GM12878 (cell line): ENCODE measurements at regions not wholly inside any gene's neighbourhood (a gene's known extent, or its start where the extent isn't known, plus 50 kb on each side); places are given as distances from the start of the nearest gene placed in this dataset.

ENCODE experiments used
- ATAC-seq: fragments of 200-7000 bp; cut with Tn5 transposase; 3 replicates; pipeline ENCODE4 v1.9.1; 2020; ENCODE audit warnings: mild to moderate bottlenecking, moderate library complexity
- BruUV-seq: library from RNA; stranded (reverse); fragments of 400-500 nt; replicated peaks from 2 replicates; lab custom pipeline; 2021; lab: Mats Ljungman, UMichigan
- CTCF ChIA-PET: fragments of 300-600 bp; sonication (Branson Sonifier 250); formaldehyde crosslinking; extraction: SDS; loops from one replicate; lab custom pipeline; 2021; ENCODE audit warnings: inconsistent platforms; lab: Yijun Ruan, JAX
- POLR2A ChIA-PET: fragments of 350-600 bp; formaldehyde crosslinking; extraction: SDS; loops from one replicate; lab custom pipeline; 2021; ENCODE audit warnings: inconsistent platforms; lab: Charles Lee
- RAD21 ChIA-PET: fragments of 300-600 bp; sonication (Branson Sonifier 250); formaldehyde crosslinking; loops from one replicate; lab custom pipeline; 2023; ENCODE audit warnings: antibody characterized with exemption; ENCODE audit not compliant: unreplicated experiment; lab: Charles Lee
- SMC1A ChIA-PET: fragments of 300-600 bp; sonication (Branson Sonifier 250); formaldehyde crosslinking; loops from one replicate; lab custom pipeline; 2023; ENCODE audit not compliant: unreplicated experiment, uncharacterized antibody; lab: Charles Lee
- DNase-seq: peaks from one replicate; pipeline ENCODE4 v3.0.0-alpha.2; 2011; ENCODE audit warnings: low read depth, low spot score
- FAIRE-seq: peaks from 3 replicates; lab custom pipeline; 2011; peaks lifted over from hg19 to GRCh38; lab: Jason Lieb, UNC
- H2AFZ ChIP-seq: 2 replicates; pipeline ENCODE4 v1.6.0; 2011; ENCODE audit warnings: low read depth, low read length, control low read depth; ENCODE audit not compliant: control insufficient read depth
- H3K27ac ChIP-seq: 2 replicates; pipeline ENCODE4 v1.5.1; 2011; ENCODE audit warnings: control low read depth; ENCODE audit not compliant: control insufficient read depth, insufficient read depth
- H3K27me3 ChIP-seq, 2 experiments: replicated peaks in 1 of 2; 2 replicates each; pipeline versions ENCODE4 v1.6.0 to v1.6.1; 2011; ENCODE audit warnings: low read length in 1 of 2; ENCODE audit not compliant: control insufficient read depth in 2 of 2, insufficient read depth in 2 of 2
- H3K36me3 ChIP-seq, 2 experiments: 2 replicates each; pipeline ENCODE4 v1.5.1; 2011; ENCODE audit warnings: low read length in 1 of 2; ENCODE audit not compliant: control insufficient read depth in 2 of 2, insufficient read depth in 2 of 2
- H3K4me1 ChIP-seq: 2 replicates; pipeline ENCODE4 v1.6.1; 2011; ENCODE audit warnings: mild to moderate bottlenecking, low read length, moderate library complexity, mixed read lengths; ENCODE audit not compliant: control insufficient read depth, insufficient read depth
- H3K4me2 ChIP-seq: 2 replicates; pipeline ENCODE4 v1.6.0; 2011; ENCODE audit warnings: control low read depth; ENCODE audit not compliant: control insufficient read depth, insufficient read depth
- H3K4me3 ChIP-seq: fragments of 200-600 bp; sonication (generic); 2 replicates; pipeline ENCODE4 v1.5.1; 2016
- H3K79me2 ChIP-seq: 2 replicates; pipeline ENCODE4 v1.6.0; 2011; ENCODE audit warnings: low read length; ENCODE audit not compliant: control insufficient read depth, insufficient read depth
- H3K9ac ChIP-seq: 2 replicates; pipeline ENCODE4 v1.8.0; 2011; ENCODE audit warnings: low read length, control low read depth, mixed read lengths; ENCODE audit not compliant: control insufficient read depth, insufficient read depth
- H3K9me3 ChIP-seq: replicated peaks from 3 replicates; pipeline ENCODE4 v1.5.1; 2011; ENCODE audit warnings: mild to moderate bottlenecking, low read length; ENCODE audit not compliant: control insufficient read depth, insufficient read depth
- H4K20me1 ChIP-seq: 2 replicates; pipeline ENCODE4 v1.6.0; 2011; ENCODE audit not compliant: control insufficient read depth, insufficient read depth
- ASH2L ChIP-seq: fragments of 300-600, 200-600 bp; sonication (generic); IDR thresholded peaks from 2 replicates; pipeline ENCODE4 v1.6.1; 2017; ENCODE audit warnings: low read depth, mild to moderate bottlenecking, borderline replicate concordance
- CBFB ChIP-seq: IDR thresholded peaks from 2 replicates; pipeline ENCODE4 v1.6.1; 2016; ENCODE audit warnings: antibody characterized with exemption, low read depth
- CBX3 ChIP-seq: fragments of 200-600 bp; sonication (generic); IDR thresholded peaks from 2 replicates; pipeline ENCODE4 v1.6.1; 2016; ENCODE audit warnings: low read depth, borderline replicate concordance
- DPF2 ChIP-seq: fragments of 450-650 bp; IDR thresholded peaks from 2 replicates; pipeline ENCODE4 v1.6.1; 2017; ENCODE audit warnings: mild to moderate bottlenecking
- HDGF ChIP-seq: fragments of 450-650 bp; IDR thresholded peaks from 2 replicates; pipeline ENCODE4 v1.6.1; 2016; ENCODE audit warnings: antibody characterized with exemption
- IRF5 ChIP-seq: fragments of 450-650 bp; IDR thresholded peaks from 2 replicates; pipeline ENCODE4 v1.6.1; 2017; ENCODE audit warnings: borderline replicate concordance
- MTA2 ChIP-seq: fragments of 450-650 bp; IDR thresholded peaks from 2 replicates; pipeline ENCODE4 v1.6.1; 2016; ENCODE audit warnings: low read depth, mild to moderate bottlenecking, moderate library complexity
- PKNOX1 ChIP-seq: fragments of 450-650 bp; IDR thresholded peaks from 2 replicates; pipeline ENCODE4 v1.6.1; 2016; ENCODE audit warnings: mild to moderate bottlenecking
- RB1 ChIP-seq: fragments of 450-650 bp; formaldehyde crosslinking; IDR thresholded peaks from 2 replicates; pipeline ENCODE4 v1.6.1; 2017; ENCODE audit warnings: mild to moderate bottlenecking, borderline replicate concordance
- RCOR1 ChIP-seq: conservative IDR thresholded peaks from 2 replicates; pipeline ENCODE4 v1.6.1; 2012; ENCODE audit warnings: low read depth, low read length, improper control_type of control experiment
- SMARCA5 ChIP-seq: fragments of 450-650 bp; IDR thresholded peaks from 2 replicates; pipeline ENCODE4 v1.6.1; 2017; ENCODE audit warnings: mild to moderate bottlenecking
- TAF1 ChIP-seq: IDR thresholded peaks from 2 replicates; pipeline ENCODE4 v1.6.1; 2011; ENCODE audit warnings: mild to moderate bottlenecking, low read depth, low read length, borderline replicate concordance
- ZNF622 ChIP-seq: fragments of 450-650 bp; IDR thresholded peaks from 2 replicates; pipeline ENCODE4 v1.6.1; 2017; ENCODE audit warnings: mild to moderate bottlenecking, inconsistent platforms
- ZNF687 ChIP-seq: fragments of 450-650 bp; IDR thresholded peaks from 2 replicates; pipeline ENCODE4 v1.6.1; 2017; ENCODE audit warnings: mild to moderate bottlenecking, moderate library complexity
- WGBS: methylation state at CpG from one replicate; pipeline ENCODE4 v1.1.6; 2016; ENCODE audit warnings: low lambda C conversion rate; ENCODE audit not compliant: insufficient replicate concordance, insufficient coverage; ENCODE audit errors: missing lambda C conversion rate; 5-methylcytosine and 5-hydroxymethylcytosine counted together
- in situ Hi-C: fragments of 300-500 bp; cut with MboI; formaldehyde crosslinking; loops from 9 replicates; pipeline ENCODE4 v1.14.3; 2018; ENCODE audit warnings: mixed read lengths
- intact Hi-C: fragments of 100-400 bp; cut with micrococcal nuclease; formaldehyde crosslinking; loops from one replicate; pipeline ENCODE4 v1.14.2; 2022; ENCODE audit not compliant: unreplicated experiment
- TF ChIP-seq, protein P1 (sequence below): fragments of 150-350 bp; IDR thresholded peaks from 2 replicates; pipeline ENCODE4 v1.6.1; 2016; ENCODE audit warnings: low read depth, low read length

DNA sequence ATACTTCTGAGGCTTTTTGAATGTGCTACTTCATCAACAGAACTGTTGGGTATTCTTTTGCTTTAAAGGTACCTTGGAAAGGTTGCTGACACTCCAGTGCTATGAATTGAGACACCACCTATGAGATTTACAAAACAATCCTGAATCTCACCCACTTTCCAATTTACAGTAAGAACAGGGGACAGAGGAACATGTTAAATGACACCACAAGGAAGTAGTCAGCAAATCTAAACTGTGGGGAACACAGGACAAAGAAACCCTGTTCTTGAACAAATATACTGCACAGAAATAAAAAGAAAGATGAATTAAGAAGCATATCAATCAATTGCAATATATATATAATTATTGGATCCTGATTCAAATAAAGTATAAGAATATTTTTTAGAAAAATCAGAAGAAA is 216.7 kb upstream of the ARID1B start (continued):
- no peak for TF ChIP-seq HDGF

GRCh38 chr6:156559162-156559690 is 218.0 kb upstream of the ARID1B start:
- no peak overlapping the region for H3K4me3 ChIP-seq
- WGBS: 51% methylated on average over 4 of the region's 4 CpGs
- no peaks in the 10 kb centered on the region for H3K79me2 ChIP-seq
- POLR2A ChIA-PET: no interaction called here
- FAIRE-seq (no peak), DNase-seq (no peak)
- H2AFZ ChIP-seq: no peak overlapping the region
- no peak overlapping the region for H3K27ac ChIP-seq
- intact Hi-C loops: no loop called here
- peaks cover 2% of the 10 kb centered on the region for H3K9me3 ChIP-seq
- TF ChIP-seq ZNF687 (no peak), SMARCA5 (no peak), TAF1 (no peak), DPF2 (no peak), CBX3 (no peak), PKNOX1 (no peak), RCOR1 (no peak), MTA2 (no peak), IRF5 (no peak), CBFB (no peak), ZNF622 (no peak), RB1 (no peak), ASH2L (no peak)
- TF ChIP-seq, protein P1, sequence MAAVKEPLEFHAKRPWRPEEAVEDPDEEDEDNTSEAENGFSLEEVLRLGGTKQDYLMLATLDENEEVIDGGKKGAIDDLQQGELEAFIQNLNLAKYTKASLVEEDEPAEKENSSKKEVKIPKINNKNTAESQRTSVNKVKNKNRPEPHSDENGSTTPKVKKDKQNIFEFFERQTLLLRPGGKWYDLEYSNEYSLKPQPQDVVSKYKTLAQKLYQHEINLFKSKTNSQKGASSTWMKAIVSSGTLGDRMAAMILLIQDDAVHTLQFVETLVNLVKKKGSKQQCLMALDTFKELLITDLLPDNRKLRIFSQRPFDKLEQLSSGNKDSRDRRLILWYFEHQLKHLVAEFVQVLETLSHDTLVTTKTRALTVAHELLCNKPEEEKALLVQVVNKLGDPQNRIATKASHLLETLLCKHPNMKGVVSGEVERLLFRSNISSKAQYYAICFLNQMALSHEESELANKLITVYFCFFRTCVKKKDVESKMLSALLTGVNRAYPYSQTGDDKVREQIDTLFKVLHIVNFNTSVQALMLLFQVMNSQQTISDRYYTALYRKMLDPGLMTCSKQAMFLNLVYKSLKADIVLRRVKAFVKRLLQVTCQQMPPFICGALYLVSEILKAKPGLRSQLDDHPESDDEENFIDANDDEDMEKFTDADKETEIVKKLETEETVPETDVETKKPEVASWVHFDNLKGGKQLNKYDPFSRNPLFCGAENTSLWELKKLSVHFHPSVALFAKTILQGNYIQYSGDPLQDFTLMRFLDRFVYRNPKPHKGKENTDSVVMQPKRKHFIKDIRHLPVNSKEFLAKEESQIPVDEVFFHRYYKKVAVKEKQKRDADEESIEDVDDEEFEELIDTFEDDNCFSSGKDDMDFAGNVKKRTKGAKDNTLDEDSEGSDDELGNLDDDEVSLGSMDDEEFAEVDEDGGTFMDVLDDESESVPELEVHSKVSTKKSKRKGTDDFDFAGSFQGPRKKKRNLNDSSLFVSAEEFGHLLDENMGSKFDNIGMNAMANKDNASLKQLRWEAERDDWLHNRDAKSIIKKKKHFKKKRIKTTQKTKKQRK: no peak
- TF ChIP-seq, all 136 proteins: peak for 0
- ChIA-PET SMC1A (no interaction called here), RAD21 (no interaction called here), CTCF (no interaction called here)
- Histone ChIP-seq H3K36me3 (no peaks in the 10 kb centered on the region), H3K4me1 (peaks cover 3% of the 10 kb centered on the region; the same call in 1 of the 2 replicates), H3K4me2 (no peak overlapping the region), H3K9ac (no peak overlapping the region), H3K27me3 (no peaks in the 10 kb centered on the region), H4K20me1 (no peaks in the 10 kb centered on the region)
- in situ Hi-C loops: no loop called here
- no peak for ATAC-seq
- BruUV-seq: no TSS peak
